Activated CD4-positive, alpha-beta memory T cell treated with anti-CD3 and anti-CD28 coated beads, Interleukin-2, amount 10 ng/mL, durations not matched to agents 7 days and 5 days (primary cell): ENCODE measurements at regions not wholly inside any gene's neighbourhood (a gene's known extent, or its start where the extent isn't known, plus 50 kb on each side); places are given as distances from the start of the nearest gene placed in this dataset.

Source experiments
- CTCF ChIA-PET: fragments of 350-600 bp; sonication (Branson Sonifier 250); formaldehyde crosslinking; loops from one replicate; lab custom pipeline; 2021; ENCODE audit warnings: antibody characterized with exemption, inconsistent platforms; lab: Charles Lee
- POLR2A ChIA-PET: fragments of 350-600 bp; sonication (Branson Sonifier 250); formaldehyde crosslinking; loops from one replicate; lab custom pipeline; 2021; ENCODE audit warnings: antibody characterized with exemption; lab: Charles Lee
- DNase-seq: peaks from one replicate; pipeline ENCODE4 v3.0.0-alpha.2; 2020
- H3K27ac Mint-ChIP-seq: one replicate; pipeline ENCODE4 v1.8.0; 2021; ENCODE audit warnings: mild to moderate bottlenecking, mixed read lengths
- H3K27me3 Mint-ChIP-seq: one replicate; pipeline ENCODE4 v1.8.0; 2021; ENCODE audit warnings: mixed read lengths
- H3K36me3 Mint-ChIP-seq: one replicate; pipeline ENCODE4 v1.8.0; 2021; ENCODE audit warnings: low read depth, mixed read lengths
- H3K4me1 Mint-ChIP-seq: one replicate; pipeline ENCODE4 v1.8.0; 2021; ENCODE audit warnings: mixed read lengths
- H3K4me3 Mint-ChIP-seq: one replicate; pipeline ENCODE4 v1.8.0; 2021; ENCODE audit warnings: mild to moderate bottlenecking, mixed read lengths
- H3K9me3 Mint-ChIP-seq: one replicate; pipeline ENCODE4 v1.8.0; 2021; ENCODE audit warnings: mixed read lengths

- Mint-ChIP-seq H3K27ac (no peak overlapping the region), H3K9me3 (no peaks in the 10 kb centered on the region), H3K36me3 (no peaks in the 10 kb centered on the region), H3K27me3 (no peaks in the 10 kb centered on the region), H3K4me1 (no peaks in the 10 kb centered on the region), H3K4me3 (no peak overlapping the region)
- ChIA-PET POLR2A (no interaction called here), CTCF (no interaction called here)
- DNase-seq = peak; percentile 6
Measured at GRCh38 chr22:48947636-48948035, 880.0 kb downstream of the BRD1 start.

- H3K4me1 Mint-ChIP-seq = no peaks in the 10 kb centered on the region
- ChIA-PET POLR2A (no interaction called here), CTCF (no interaction called here)
- H3K9me3 Mint-ChIP-seq = no peaks in the 10 kb centered on the region
- no peaks in the 10 kb centered on the region for H3K36me3 Mint-ChIP-seq
- no peak overlapping the region for H3K4me3 Mint-ChIP-seq
- H3K27me3 Mint-ChIP-seq = no peaks in the 10 kb centered on the region
- DNase-seq = peak; percentile 10
- H3K27ac Mint-ChIP-seq = no peak overlapping the region
Measured at GRCh38 chr22:48945621-48946458, 881.8 kb downstream of the BRD1 start.

- H3K36me3 Mint-ChIP-seq = no peaks in the 10 kb centered on the region
- POLR2A ChIA-PET = no interaction called here
- no peaks in the 10 kb centered on the region for H3K27me3 Mint-ChIP-seq
- peak; percentile 8 for DNase-seq
- no peaks in the 10 kb centered on the region for H3K4me1 Mint-ChIP-seq
- CTCF ChIA-PET = no interaction called here
- no peak overlapping the region for H3K4me3 Mint-ChIP-seq
- H3K27ac Mint-ChIP-seq = no peak overlapping the region
- H3K9me3 Mint-ChIP-seq = no peaks in the 10 kb centered on the region
Measured at GRCh38 chr22:48944751-48945620, 882.7 kb downstream of the BRD1 start.

- Mint-ChIP-seq H3K27me3 (no peaks in the 10 kb centered on the region), H3K36me3 (no peaks in the 10 kb centered on the region), H3K4me3 (no peak overlapping the region), H3K4me1 (no peaks in the 10 kb centered on the region), H3K9me3 (no peaks in the 10 kb centered on the region), H3K27ac (no peak overlapping the region)
- POLR2A ChIA-PET = no interaction called here
- DNase-seq = no peak
- CTCF ChIA-PET = no interaction called here
Measured at GRCh38 chr22:48944433-48944750, 883.3 kb downstream of the BRD1 start.

- Mint-ChIP-seq H3K27ac (no peak overlapping the region), H3K4me3 (no peak overlapping the region), H3K36me3 (no peaks in the 10 kb centered on the region), H3K9me3 (no peaks in the 10 kb centered on the region), H3K4me1 (no peaks in the 10 kb centered on the region), H3K27me3 (no peaks in the 10 kb centered on the region)
- ChIA-PET POLR2A (no interaction called here), CTCF (no interaction called here)
- DNase-seq = peak; percentile 15
Measured at GRCh38 chr22:48943567-48944432, 883.9 kb downstream of the BRD1 start.

GRCh38 chr22:48942698-48943566, 884.7 kb downstream of the BRD1 start:
- Mint-ChIP-seq H3K27me3 (no peaks in the 10 kb centered on the region), H3K9me3 (no peaks in the 10 kb centered on the region), H3K4me1 (no peaks in the 10 kb centered on the region), H3K27ac (no peak overlapping the region), H3K4me3 (no peak overlapping the region), H3K36me3 (no peaks in the 10 kb centered on the region)
- POLR2A ChIA-PET = no interaction called here
- CTCF ChIA-PET = no interaction called here
- peak; percentile 11 for DNase-seq

GRCh38 chr22:48941903-48942575, 885.6 kb downstream of the BRD1 start:
- no peak overlapping the region for H3K4me3 Mint-ChIP-seq
- ChIA-PET CTCF (no interaction called here), POLR2A (no interaction called here)
- DNase-seq = peak; percentile 9
- H3K36me3 Mint-ChIP-seq = no peaks in the 10 kb centered on the region
- no peaks in the 10 kb centered on the region for H3K27me3 Mint-ChIP-seq
- no peaks in the 10 kb centered on the region for H3K4me1 Mint-ChIP-seq
- no peak overlapping the region for H3K27ac Mint-ChIP-seq
- no peaks in the 10 kb centered on the region for H3K9me3 Mint-ChIP-seq

GRCh38 chr22:48941033-48941902, 886.4 kb downstream of the BRD1 start:
- Mint-ChIP-seq H3K27me3 (no peaks in the 10 kb centered on the region), H3K4me1 (no peaks in the 10 kb centered on the region), H3K36me3 (no peaks in the 10 kb centered on the region), H3K4me3 (no peak overlapping the region), H3K27ac (no peak overlapping the region), H3K9me3 (no peaks in the 10 kb centered on the region)
- CTCF ChIA-PET = no interaction called here
- POLR2A ChIA-PET = no interaction called here
- peak; percentile 3 for DNase-seq

GRCh38 chr22:48940266-48941032, 887.2 kb downstream of the BRD1 start:
- DNase-seq = peak; percentile 5
- Mint-ChIP-seq H3K4me3 (no peak overlapping the region), H3K27me3 (no peaks in the 10 kb centered on the region), H3K4me1 (no peaks in the 10 kb centered on the region), H3K27ac (no peak overlapping the region), H3K36me3 (no peaks in the 10 kb centered on the region), H3K9me3 (no peaks in the 10 kb centered on the region)
- POLR2A ChIA-PET = no interaction called here
- CTCF ChIA-PET = no interaction called here

GRCh38 chr22:48939441-48940265, 888.0 kb downstream of the BRD1 start:
- Mint-ChIP-seq H3K4me1 (no peaks in the 10 kb centered on the region), H3K9me3 (no peaks in the 10 kb centered on the region), H3K27ac (no peak overlapping the region), H3K27me3 (no peaks in the 10 kb centered on the region), H3K4me3 (no peak overlapping the region), H3K36me3 (no peaks in the 10 kb centered on the region)
- CTCF ChIA-PET = no interaction called here
- DNase-seq = peak; percentile 5
- POLR2A ChIA-PET = no interaction called here
